DMS 273 treated with DMSO at 0.1 percent for 48 hours (cell line): ENCODE measurements at regions not wholly inside any gene's neighbourhood (a gene's known extent, or its start where the extent isn't known, plus 50 kb on each side); places are given as distances from the start of the nearest gene placed in this dataset.

ENCODE experiments used
- DNase-seq: peaks from one replicate; lab custom pipeline; 2025; lab: John Stamatoyannopoulos, UW

DNA sequence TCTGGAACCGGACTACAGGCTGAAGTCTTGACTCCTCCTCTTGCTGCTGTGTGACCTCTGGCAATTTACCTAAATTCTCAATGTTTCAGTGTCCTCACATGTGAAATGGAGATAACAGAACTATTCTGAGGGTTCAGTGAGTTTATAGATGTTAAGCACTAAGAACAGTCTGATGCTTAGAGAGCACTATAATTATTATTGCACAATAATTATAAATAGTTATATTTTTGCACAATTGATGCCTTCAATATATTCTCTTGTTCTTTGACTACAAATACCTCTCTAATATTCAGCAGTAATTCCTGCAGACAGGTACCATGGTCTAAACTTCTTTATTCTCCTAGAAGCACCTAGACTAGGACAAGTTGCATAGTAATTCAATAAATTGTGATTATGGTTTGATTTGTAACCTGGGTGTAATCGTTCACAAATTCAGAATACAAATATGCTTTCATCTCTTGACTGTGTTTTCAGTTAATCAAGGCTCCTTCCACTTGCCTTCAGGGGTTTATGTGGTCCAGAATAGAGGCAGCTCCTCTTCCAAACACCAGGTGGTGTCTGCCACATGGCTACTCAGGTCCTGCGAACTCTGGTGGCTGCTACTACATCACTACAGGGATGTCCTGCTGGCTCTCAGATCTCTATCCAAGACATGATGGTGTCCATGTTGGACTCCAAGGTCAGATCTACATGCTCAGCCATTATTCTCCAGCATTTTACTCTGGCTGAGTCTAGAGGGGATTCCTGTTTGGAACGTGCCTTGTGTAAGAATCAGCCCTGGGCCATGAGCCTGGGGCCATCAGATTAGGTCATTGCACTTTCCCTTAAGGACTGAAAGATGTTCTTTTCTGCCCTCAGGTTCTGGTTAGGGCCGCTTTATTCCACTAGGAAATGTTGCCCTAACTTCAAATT lies 103.4 kb downstream of the QRFPR start:
- DNase-seq: no peak

DNA sequence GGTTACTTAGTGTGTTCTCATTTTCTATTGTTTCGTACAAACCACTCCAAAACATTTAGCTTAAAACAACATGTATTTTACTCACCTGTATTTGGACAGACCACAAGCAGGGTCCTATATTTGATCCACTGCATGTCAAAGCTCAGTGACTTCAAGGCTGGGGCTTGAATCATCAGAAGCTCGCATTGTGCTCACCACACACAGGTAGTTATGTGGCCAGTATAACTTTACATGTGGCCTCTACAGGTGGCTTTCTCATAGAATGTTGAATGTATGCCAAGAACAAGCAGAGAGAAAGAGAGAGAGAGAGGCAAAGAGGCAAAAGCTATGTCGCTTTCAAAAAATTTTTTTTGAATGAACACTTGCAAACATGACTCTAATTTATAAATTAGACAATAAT lies 107.6 kb downstream of the QRFPR start:
- DNase-seq: no peak

DNA sequence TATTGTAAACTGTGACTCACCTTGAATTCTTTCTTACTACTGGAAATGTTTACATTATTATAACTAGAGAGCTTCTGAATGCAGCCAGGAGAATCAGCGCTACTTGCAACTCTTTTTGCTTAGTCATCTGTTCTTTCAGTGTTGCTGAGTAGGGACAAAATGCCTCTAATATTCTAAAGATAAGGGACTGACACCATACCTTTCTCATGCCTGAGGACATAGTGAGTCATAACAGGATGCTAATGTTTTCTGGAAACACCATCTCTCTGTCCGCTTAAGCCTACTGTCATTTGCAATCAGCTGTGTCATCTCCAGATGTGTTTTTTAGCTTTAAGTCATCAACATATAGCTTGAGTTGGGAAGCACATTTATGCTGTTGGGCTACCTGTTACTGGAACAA lies 108.3 kb downstream of the QRFPR start:
- no peak for DNase-seq

DNA sequence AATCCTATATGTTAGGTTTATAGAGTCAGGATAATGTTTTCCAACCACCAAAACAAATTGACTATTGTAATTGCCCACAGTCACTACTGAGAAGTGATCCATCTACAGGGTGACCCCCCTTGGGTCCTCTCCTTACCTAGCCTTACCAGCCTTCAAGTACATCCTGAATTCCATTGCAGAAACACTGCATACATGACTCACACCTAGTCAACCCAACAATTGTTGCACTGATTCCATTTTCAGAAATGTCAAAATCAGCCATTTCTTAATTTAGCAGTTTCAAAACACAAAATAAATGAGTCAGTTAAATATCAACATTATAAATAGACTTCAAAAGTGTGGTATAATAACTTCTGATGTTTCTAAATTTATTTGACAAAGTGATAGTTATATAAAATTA lies 106.3 kb upstream of the TNIP3 start:
- DNase-seq: no peak

DNA sequence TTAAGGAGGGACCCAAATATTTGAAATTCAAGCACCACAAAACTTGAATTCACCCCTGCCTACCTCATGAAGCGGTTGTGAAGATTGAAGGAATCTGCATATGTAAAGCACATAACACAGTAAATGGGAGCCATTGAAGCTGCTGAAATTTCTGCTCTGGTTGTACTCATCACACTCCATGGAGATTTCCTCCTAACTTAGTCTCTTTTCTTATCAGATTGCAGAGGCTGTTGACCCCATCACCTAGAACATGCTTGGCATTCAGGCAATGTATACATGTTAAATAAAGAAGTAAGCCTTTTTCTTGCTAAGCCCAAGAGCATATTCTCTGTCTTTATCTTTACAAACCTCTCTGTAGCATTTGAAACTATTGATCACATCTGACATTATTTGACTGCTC lies 104.9 kb upstream of the TNIP3 start:
- no peak for DNase-seq

DNA sequence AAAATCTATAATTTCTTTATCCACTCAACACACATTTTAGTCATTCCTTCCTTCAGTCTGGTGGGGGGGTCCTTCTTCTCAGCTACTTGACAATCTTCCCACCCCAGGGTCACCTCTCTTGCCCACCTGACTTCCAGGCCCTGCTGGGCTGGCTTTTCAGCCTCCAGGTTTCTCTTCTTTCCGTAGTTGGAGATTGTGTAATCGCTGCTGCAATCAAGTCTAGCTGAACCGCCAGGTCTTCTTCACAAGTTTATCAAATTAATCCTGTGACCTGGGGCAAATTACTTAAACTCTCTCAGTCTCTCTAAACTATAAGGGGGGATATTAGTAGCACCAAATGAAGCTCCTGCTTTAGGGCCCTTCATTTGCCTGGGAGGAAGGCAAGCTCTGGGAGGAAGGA lies 102.9 kb upstream of the TNIP3 start:
- DNase-seq: no peak

DNA sequence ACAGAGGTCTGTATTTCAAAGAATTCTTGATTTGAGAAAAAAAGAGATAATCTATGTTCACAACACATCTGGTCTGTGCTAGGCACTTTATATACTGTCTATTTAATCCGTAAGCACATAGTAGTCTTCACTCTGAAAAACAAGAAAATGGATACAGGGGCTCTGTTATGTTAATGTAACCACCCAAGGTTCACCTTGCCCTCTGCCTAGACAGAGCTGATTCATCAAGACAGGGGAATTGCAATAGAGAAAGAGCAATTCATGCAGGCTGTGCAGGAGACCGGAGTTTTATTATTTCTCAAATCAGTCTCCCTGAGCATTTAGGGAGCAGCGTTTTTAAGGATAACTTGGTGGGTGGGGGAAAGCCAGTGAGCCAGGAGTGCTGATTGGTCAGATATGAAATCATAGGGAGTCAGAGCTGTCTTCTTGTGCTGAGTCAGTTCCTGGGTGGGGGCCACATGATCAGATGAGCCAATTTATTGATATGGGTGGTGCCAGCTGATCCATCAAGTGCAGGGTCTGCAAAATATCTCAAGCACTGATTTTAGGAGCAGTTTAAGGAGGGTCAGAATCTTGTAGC lies 92.9 kb upstream of the TNIP3 start:
- DNase-seq: no peak

DNA sequence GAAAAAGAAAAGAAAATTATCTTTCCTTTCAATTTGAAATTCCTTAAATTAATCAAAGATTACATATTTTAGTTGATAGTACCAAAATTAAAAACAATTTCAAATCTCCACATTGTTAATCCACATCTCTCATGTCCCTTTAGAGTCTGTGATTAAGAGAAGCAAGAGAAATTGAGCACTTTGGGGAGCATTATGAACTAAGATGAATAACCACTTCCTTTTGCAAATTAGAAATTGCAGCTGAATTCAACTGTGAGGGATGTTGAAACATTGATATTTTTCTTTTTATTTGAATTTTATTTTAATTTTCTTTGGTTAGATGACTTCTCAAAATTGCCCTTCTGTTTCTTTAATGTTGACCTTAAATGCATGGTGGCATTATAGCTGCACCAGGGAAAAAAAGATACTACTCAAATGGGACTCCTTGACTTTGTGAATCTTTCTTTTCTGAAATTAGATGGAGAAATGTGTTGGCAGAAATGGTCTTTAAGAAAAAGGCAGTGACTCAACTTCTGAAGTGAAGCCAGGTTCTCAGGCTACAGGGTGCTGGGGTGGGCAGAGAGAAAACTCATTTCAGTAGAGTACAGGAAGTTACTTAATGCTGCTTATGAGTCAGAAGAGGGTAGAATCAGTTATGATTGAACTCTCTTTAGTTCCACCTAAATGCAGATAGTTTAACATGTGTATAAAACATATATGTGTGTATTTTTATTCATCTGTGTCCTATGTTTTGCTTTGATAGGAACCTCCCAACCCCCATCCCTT lies 92.0 kb upstream of the TNIP3 start:
- no peak for DNase-seq

DNA sequence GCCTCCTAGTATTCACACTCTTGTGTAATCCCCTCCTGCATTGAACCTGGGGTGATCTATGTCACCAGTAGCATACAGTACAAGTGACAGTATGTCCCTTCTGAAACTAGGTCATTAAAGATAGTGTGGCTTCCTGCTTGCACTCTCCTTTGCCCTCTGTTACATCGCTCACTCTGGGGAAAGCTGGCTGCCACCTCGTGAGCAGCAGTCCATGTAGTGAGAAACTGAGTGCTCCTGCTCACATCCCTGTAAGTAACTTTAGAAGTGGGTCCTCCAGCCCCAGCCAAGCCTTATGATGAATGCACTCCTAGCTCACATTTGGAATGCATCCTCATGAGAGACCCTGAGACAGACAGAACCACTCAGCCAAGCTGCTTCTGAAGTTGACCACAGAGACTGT lies 89.8 kb upstream of the TNIP3 start:
- no peak for DNase-seq

DNA sequence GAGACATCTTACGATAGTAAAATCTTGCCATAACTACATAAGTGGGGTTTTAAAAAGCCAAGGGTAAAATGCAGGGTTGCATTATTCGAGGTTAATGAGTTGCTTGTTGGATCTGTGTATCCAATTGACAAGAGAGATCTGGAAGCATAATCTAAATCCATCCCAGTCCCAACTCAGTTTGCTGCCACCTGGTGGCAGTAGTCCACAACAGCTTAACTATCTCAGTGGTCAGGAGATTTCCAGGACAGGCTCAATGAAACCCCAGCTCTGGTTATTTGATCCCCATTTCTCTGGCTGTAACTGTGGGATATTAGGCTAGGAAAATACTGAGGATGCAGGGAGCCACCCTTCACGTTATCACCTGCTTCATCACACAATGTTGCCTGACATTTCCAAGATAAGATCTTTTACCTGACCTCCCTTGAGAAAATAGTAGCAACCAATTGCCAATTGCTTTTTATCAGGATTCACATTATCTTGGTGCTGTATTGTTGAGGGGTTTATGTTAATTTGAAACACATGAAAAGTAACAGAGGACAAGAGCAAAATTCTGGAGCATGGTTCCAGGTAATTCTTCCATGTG lies 88.2 kb upstream of the TNIP3 start:
- DNase-seq: peak; percentile 1

DNA sequence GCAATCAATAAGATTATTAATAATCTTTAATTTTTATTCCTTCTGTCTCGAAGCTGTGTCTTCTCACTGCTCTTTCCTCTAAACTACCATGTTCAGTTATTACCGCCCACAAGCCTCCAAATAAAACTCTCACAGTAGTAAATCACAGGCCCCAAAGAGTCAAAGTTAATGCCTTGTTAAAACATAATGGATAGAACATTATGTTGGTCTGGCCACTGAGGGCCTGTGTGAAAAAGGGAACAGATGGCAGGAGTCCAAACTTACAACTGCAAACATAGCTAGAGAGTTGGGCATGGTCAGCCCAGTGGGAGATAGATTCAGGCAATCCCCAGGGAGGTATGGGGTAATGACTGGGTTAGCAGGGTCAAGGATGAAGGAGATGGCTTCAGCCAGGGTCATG lies 84.6 kb upstream of the TNIP3 start:
- no peak for DNase-seq

DNA sequence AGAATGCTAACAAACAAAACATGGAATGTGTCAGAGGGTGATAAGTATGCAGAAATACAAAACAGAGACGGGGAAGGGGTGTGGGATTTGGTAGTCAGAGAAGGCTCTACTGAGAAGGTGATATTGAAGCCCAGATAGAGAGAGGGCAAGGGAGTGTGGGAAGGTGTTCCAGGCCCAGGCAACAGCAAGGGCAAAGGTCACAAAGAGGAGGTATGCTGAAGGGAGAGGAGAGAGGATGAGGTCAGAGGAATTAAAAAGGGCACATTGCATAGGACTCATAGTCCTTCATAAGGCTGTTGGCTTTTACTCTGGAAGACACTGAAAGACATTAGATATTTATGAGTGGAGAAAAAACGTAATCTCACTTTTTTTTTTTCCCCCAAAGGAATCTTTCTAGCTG lies 82.6 kb upstream of the TNIP3 start:
- DNase-seq: no peak

DNA sequence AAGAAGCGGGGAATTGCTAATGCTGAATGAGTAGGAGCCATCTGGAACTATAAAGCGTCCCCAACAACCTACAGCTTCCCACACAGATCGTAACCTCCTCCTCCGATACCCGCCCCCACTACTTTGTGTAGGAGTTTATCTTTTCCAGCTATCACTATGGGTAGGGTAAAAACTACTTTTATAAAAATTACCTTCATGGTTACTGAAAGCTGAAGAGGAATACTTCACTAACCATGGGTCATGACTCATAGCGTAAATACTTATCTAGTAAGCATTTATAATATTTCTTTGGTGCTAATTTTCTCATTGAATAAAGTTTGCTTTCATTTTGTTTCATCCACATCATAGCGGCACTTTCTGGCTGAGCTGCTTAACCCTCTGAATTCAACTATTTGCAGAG lies 79.4 kb upstream of the TNIP3 start:
- no peak for DNase-seq

DNA sequence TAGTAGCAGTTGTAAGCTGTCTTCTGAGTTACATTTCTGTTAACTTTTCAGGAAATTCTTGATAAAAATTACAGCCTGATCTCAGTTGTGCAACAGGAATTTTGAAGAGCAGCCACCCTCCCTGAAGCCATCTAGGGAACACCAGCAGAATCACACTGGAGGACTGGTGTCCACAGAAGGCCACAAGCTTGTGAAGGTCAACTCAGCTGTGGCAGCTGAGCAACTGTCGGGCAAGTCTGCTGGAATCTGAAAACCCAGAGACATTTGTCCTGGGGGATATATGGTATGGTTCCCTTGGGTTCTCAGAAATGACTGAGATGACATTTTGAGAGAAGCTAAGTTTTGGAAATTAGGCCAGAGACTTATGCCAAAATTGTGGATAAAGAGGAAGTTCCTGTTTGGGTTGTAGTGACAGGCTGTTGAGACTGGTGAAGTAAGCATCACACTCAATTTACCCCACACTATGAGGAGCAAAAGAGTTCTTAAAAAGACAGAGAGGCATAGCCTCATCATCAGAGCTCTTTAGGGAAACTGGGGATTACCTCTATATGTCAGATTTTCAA lies 78.1 kb upstream of the TNIP3 start:
- no peak for DNase-seq

DNA sequence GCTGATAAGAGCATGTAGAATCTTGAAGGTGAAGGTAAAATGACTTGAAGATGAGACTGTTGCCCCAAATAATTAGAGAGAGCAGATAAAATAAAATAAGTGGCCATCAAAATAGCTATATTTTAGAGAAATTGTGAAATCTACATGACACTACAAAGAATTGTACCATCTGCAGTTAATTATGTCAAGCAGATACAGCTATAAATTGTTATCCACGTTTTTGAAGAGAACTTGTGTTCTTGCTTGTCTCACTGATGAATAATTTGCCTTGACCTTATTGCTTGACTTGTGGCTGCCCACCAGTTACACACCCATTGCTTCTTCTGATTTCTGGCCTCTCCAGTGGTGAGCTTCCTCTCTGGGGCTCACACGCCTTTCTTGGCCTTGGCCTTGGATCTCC lies 75.8 kb upstream of the TNIP3 start:
- DNase-seq: no peak

DNA sequence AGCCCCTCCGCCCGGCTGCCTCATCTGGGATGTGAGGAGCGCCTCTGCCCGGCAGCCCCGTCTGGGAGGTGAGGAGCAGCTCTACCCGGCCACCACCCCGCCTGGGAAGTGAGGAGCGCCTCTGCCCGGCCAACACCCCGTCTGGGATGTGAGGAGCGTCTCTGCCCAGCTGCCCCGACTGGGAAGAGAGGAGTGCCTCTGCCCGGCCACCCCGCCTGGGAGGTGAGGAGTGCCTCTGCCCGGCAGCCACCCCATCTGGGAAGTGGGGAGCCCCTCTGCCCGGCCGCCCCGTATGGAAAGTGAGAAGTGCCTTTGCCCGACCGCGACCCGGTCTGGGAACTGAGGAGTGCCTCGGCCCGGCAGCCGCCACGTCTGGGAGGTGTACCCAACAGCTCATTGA lies 74.3 kb upstream of the TNIP3 start:
- DNase-seq: no peak

DNA sequence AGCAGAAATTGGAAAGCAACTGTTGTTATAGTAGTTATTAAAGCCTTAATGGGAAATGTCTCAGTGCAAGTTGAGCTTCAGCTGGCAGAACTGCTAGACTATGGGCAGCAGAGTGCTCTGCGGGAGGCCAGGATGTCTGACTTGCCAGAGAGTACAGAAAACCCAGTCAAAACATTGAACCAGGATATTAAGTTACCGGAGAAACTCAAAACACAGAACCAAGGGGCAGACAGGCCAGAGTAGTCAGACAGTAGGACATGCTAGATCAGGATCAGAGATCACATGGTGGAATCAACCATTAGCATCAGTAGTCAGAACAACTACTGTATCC lies 72.9 kb upstream of the TNIP3 start:
- no peak for DNase-seq

DNA sequence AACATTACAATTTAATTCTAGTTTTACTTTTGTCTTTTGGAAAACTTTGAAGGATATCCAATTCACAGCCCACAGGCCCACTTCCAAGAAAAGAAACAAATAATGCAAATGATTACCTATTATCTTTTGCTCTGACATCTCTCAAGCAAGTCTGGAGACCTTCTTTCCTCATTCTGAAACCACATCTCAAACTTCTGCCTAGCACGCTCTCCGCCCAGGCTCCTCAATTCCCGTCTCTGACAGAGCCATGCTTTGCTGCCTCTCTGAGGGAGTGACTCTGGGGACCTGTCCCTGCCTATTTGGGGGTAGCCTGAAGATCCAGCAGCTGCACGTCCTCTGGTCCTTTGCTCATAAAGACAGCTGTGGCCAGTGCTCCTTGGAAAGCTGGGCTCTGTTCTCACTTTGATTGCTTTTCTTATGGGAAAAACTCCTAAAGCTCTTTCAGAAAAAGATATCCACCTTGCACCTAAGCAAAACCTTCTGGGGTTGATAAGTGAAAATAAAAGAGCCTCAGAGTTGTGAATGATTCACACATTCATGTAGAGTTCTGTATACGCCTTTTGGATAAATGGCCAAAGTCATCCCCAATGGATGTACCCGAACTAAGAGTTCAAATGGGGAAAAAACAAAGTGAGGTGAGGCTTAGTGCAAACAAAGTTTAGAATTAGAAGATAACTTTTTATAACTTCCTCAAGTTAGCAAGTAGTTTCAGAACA lies 72.4 kb upstream of the TNIP3 start:
- DNase-seq: no peak

DNA sequence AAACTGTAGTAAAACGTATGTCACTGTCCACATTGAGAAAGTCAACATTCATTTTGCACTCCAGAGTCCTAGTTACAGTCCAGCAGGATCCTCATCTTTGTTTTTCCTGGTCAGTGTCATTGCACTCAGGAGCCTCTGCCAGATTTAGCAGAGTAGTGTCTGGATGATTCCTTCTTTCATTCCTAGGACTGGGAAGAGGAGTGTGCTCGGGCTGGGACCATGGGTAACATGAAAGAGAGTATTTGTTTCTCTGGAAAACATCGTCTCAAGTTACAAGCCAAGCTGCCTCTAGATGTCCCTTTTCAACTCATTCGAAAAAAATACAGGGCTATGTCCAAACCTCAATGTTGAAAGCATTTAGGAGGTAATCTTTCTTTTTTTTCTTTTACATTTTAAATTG lies 69.9 kb upstream of the TNIP3 start:
- no peak for DNase-seq

DNA sequence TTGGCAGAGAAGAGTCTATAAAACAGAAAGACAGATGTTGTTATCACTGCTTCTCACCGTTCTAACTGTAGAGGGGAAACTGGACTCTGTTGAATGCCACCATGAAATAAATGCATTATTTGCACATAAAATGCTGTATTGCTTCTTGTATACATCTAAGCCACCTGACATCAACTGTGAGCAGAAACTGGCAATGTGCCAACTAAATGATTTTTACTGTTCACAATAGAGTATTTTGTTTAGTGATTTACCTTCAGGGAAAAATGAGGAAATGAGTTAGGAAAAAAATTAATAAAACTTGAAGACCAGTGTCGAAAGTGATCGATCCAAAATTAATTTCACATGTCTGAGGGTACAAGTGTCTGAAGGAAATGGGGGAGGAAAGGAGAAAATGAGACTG lies 65.9 kb upstream of the TNIP3 start:
- no peak for DNase-seq

DNA sequence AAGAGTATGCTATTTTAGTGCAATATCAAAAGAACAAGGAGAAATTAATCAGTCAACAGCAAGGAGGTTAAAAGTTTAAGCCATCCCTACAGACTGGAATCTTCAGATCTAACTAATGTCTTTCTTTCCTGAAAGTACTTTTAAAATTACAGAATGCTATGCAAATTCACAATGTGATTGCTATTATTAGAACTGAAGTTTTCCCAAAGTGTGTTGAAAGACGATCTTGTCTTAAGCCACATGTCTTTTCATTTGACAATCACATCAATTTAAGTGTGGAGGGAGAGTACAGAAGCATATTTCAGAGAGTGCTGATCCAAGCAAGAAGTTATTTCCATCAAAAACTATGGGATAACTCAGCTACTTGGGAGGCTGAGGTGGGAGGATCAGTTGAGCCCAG lies 64.7 kb upstream of the TNIP3 start:
- no peak for DNase-seq

DNA sequence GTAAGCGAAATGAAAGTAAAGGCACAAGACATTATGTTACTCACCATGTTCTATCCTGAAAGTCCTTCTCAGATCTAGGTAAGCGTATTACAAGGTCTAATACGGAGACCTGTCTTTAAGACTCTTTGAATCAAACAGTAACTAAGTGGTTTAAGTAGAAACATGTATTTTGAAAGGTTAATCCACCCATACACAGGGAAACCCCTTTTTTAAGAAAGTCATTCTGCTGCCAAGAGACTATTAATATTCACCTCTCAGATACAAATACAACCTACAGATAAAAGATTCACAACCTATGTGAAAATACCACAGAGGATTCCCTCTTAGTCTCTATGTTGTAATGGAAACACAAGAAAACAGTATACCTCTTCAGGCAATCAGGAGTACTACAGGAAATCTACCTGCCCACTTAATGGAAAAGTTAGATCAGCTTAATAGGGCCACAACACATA lies 63.2 kb upstream of the TNIP3 start:
- no peak for DNase-seq
